DMS53 treated with DMSO at 0.1 percent for 48 hours (cell line): ENCODE measurements at regions not wholly inside any gene's neighbourhood (a gene's known extent, or its start where the extent isn't known, plus 50 kb on each side); places are given as distances from the start of the nearest gene placed in this dataset.
A peak's percentile ranks its signal among the peaks of the same experiment; 100 is the strongest.

Experiments used
- DNase-seq: peaks from one replicate; lab custom pipeline; 2025; ENCODE audit not compliant: unreplicated experiment; lab: John Stamatoyannopoulos, UW

- DNase-seq, result peak; percentile 15
Observed at GRCh38 chr1:208298593-208299269, 54.5 kb upstream of the PLXNA2 start.

GRCh38 chr1:208300084-208300770 lies 56.0 kb upstream of the PLXNA2 start:
- DNase-seq, result no peak

- no peak for DNase-seq
Observed at GRCh38 chr1:208302699-208303238, 58.6 kb upstream of the PLXNA2 start.

GRCh38 chr1:208303743-208304712 lies 59.8 kb upstream of the PLXNA2 start:
- DNase-seq, result no peak

- no peak for DNase-seq
Observed at GRCh38 chr1:208308221-208308620, 64.0 kb upstream of the PLXNA2 start.

GRCh38 chr1:208309771-208310170 lies 65.6 kb upstream of the PLXNA2 start:
- DNase-seq, result no peak

- DNase-seq, result no peak
Observed at GRCh38 chr1:208312706-208313105, 68.5 kb upstream of the PLXNA2 start.

GRCh38 chr1:208314431-208314830 lies 70.2 kb upstream of the PLXNA2 start:
- DNase-seq, result no peak

- DNase-seq, result no peak
Observed at GRCh38 chr1:208318150-208318734, 74.1 kb upstream of the PLXNA2 start.

- DNase-seq, result no peak
Observed at GRCh38 chr1:208324005-208324404, 79.8 kb upstream of the PLXNA2 start.

- no peak for DNase-seq
Observed at GRCh38 chr1:208326033-208326432, 81.8 kb upstream of the PLXNA2 start.

GRCh38 chr1:208329300-208329699 lies 85.1 kb upstream of the PLXNA2 start:
- DNase-seq, result no peak

- no peak for DNase-seq
Observed at GRCh38 chr1:208332036-208332773, 88.0 kb upstream of the PLXNA2 start.

- DNase-seq, result no peak
Observed at GRCh38 chr1:208332774-208333126, 88.6 kb upstream of the PLXNA2 start.

- DNase-seq, result no peak
Observed at GRCh38 chr1:208333676-208334075, 89.5 kb upstream of the PLXNA2 start.

- no peak for DNase-seq
Observed at GRCh38 chr1:208335371-208336136, 91.4 kb upstream of the PLXNA2 start.

GRCh38 chr1:208336137-208336518 lies 91.9 kb upstream of the PLXNA2 start:
- no peak for DNase-seq

- DNase-seq, result no peak
Observed at GRCh38 chr1:208339911-208340310, 95.7 kb upstream of the PLXNA2 start.

GRCh38 chr1:208343226-208343625 lies 99.0 kb upstream of the PLXNA2 start:
- DNase-seq, result no peak
